ENCODE measurements at regions not wholly inside any gene's neighbourhood (a gene's known extent, or its start where the extent isn't known, plus 50 kb on each side); places are given as distances from the start of the nearest gene placed in this dataset.

GRCh38 chr14:98325761-98326160, 946.2 kb downstream of the BCL11B start:
- no peaks in the 10 kb centered on the region for H3K27me3 Mint-ChIP-seq (ENCODE audit: insufficient read depth)
- no peaks in the 10 kb centered on the region for H3K36me3 Mint-ChIP-seq (ENCODE audit: low read depth)
- H3K36me3 ChIP-seq (ENCODE audit: control insufficient read depth, insufficient read depth, low read length) = no peaks in the 10 kb centered on the region
- no peak overlapping the region for H3K27ac Mint-ChIP-seq
- WGBS, 2 experiments (ENCODE audit: insufficient coverage in 1 of 2, insufficient read length in 1 of 2) = 76% methylated on average over 1 of the region's 1 CpG; no CpG with 5 or more reads in 1 of the 2 experiments
- DNase-seq = no peak
- no peaks in the 10 kb centered on the region for H3K27me3 ChIP-seq (ENCODE audit: control insufficient read depth, insufficient read depth, low read length, poor library complexity, severe bottlenecking)
- TF ChIP-seq CTCF (conservative IDR thresholded peaks at IDR 0.05) = no peak
- peaks cover 12% of the 10 kb centered on the region for H3K9me3 Mint-ChIP-seq
- no peak overlapping the region for H3K27ac ChIP-seq (ENCODE audit: low read depth, low read length)
- H3K4me3 Mint-ChIP-seq = no peak overlapping the region
- H3K4me1 Mint-ChIP-seq = peaks cover 3% of the 10 kb centered on the region
- H3K9me3 ChIP-seq (ENCODE audit: control insufficient read depth, low read length) = peaks cover 13% of the 10 kb centered on the region
- peak overlapping the region; percentile 55 for H3K4me3 ChIP-seq (ENCODE audit: low read length)
- H3K9ac ChIP-seq (ENCODE audit: extremely low read depth, low read length, poor library complexity, severe bottlenecking) = no peak overlapping the region
- peaks cover 9% of the 10 kb centered on the region for H3K4me1 ChIP-seq (ENCODE audit: control insufficient read depth, insufficient read depth, low read length)

- H3K9ac ChIP-seq (ENCODE audit: extremely low read depth, low read length, poor library complexity, severe bottlenecking) = no peak overlapping the region
- no peak for TF ChIP-seq CTCF (conservative IDR thresholded peaks at IDR 0.05)
- Mint-ChIP-seq H3K9me3 (peaks cover 12% of the 10 kb centered on the region), H3K4me1 (peaks cover 3% of the 10 kb centered on the region), H3K27me3 (ENCODE audit: insufficient read depth) (no peaks in the 10 kb centered on the region), H3K36me3 (ENCODE audit: low read depth) (no peaks in the 10 kb centered on the region), H3K27ac (no peak overlapping the region), H3K4me3 (no peak overlapping the region)
- peaks cover 13% of the 10 kb centered on the region for H3K9me3 ChIP-seq (ENCODE audit: control insufficient read depth, low read length)
- no peak overlapping the region for H3K27ac ChIP-seq (ENCODE audit: low read depth, low read length)
- DNase-seq = no peak
- H3K4me1 ChIP-seq (ENCODE audit: control insufficient read depth, insufficient read depth, low read length) = peaks cover 9% of the 10 kb centered on the region
- no peak overlapping the region for H3K4me3 ChIP-seq (ENCODE audit: low read length)
- no peaks in the 10 kb centered on the region for H3K36me3 ChIP-seq (ENCODE audit: control insufficient read depth, insufficient read depth, low read length)
- H3K27me3 ChIP-seq (ENCODE audit: control insufficient read depth, insufficient read depth, low read length, poor library complexity, severe bottlenecking) = no peaks in the 10 kb centered on the region
- WGBS, 2 experiments (ENCODE audit: insufficient coverage in 1 of 2, insufficient read length in 1 of 2) = 91 to 100% methylated on average over 5 to 6 of the region's 6 CpGs
These were observed 943.5 kb downstream of the BCL11B start for GRCh38 chr14:98328496-98328895.

- H3K27me3 ChIP-seq (ENCODE audit: control insufficient read depth, insufficient read depth, low read length, poor library complexity, severe bottlenecking) = no peaks in the 10 kb centered on the region
- H3K9me3 Mint-ChIP-seq = peaks cover 5% of the 10 kb centered on the region
- H3K9me3 ChIP-seq (ENCODE audit: control insufficient read depth, low read length) = peaks cover 7% of the 10 kb centered on the region
- no peaks in the 10 kb centered on the region for H3K4me1 Mint-ChIP-seq
- H3K27ac Mint-ChIP-seq = no peak overlapping the region
- no peaks in the 10 kb centered on the region for H3K27me3 Mint-ChIP-seq (ENCODE audit: insufficient read depth)
- no peak for TF ChIP-seq CTCF (conservative IDR thresholded peaks at IDR 0.05)
- 97 to 98% methylated on average over 3 to 5 of the region's 5 CpGs for WGBS, 2 experiments (ENCODE audit: insufficient coverage in 1 of 2, insufficient read length in 1 of 2)
- no peaks in the 10 kb centered on the region for H3K4me1 ChIP-seq (ENCODE audit: control insufficient read depth, insufficient read depth, low read length)
- no peak overlapping the region for H3K4me3 ChIP-seq (ENCODE audit: low read length)
- H3K4me3 Mint-ChIP-seq = no peak overlapping the region
- no peak overlapping the region for H3K9ac ChIP-seq (ENCODE audit: extremely low read depth, low read length, poor library complexity, severe bottlenecking)
- H3K27ac ChIP-seq (ENCODE audit: low read depth, low read length) = no peak overlapping the region
- no peaks in the 10 kb centered on the region for H3K36me3 Mint-ChIP-seq (ENCODE audit: low read depth)
- no peak for DNase-seq
- H3K36me3 ChIP-seq (ENCODE audit: control insufficient read depth, insufficient read depth, low read length) = no peaks in the 10 kb centered on the region
These were observed 937.8 kb downstream of the BCL11B start for GRCh38 chr14:98334186-98334585.

Measured in endodermal cell (in vitro differentiated cells).